ENCODE measurements at regions not wholly inside any gene's neighbourhood (a gene's known extent, or its start where the extent isn't known, plus 50 kb on each side); places are given as distances from the start of the nearest gene placed in this dataset.

- TF ChIP-seq EZH2phosphoT487 (IDR thresholded peaks at IDR 0.05) (no peak), CTCF (IDR thresholded peaks at IDR 0.05) (no peak), EZH2 (IDR thresholded peaks at IDR 0.05) (no peak)
These were observed 77.8 kb upstream of the CADM1 start for GRCh38 chr11:115581871-115582639.
